ENCODE measurements at regions not wholly inside any gene's neighbourhood (a gene's known extent, or its start where the extent isn't known, plus 50 kb on each side); places are given as distances from the start of the nearest gene placed in this dataset.

DNA sequence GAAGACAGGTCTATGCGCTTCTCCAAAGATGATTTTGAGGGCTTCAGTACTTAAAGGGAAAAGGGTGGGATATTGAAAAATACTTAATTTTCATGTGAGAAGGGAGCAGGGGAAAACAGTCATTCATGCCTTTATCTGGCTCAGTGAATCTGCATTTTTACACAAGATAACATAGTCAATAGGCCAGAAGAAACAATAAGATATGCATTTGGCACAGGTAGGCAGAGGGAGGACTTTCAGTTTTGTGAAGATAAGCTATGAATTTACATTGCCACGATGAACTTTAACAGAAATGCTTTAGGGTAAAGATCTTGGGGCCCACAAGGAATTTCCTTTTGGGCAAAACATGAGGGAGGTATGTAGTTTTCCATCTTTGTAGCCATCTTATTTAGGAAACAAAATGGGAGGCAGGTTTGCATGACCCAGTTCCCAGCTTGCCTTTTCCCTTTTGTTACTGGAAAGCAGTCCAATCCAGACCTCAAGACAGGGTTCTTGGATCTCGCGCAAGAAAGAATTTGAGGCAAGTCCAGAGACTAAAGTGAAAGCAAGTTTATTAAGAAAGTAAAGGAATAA lies 504.2 kb downstream of the IGSF11 start (continued):
- TF ChIP-seq RBFOX2 (IDR thresholded peaks at IDR 0.05; ENCODE audit: low read depth, low read length), result no peak
- peak; percentile 48 for TF ChIP-seq TCF3 (CRISPR knock-in tag; IDR thresholded peaks at IDR 0.05)
- TF ChIP-seq ZBTB7A (IDR thresholded peaks at IDR 0.05; ENCODE audit: borderline replicate concordance, control insufficient read depth, low read depth, low read length), result no peak
- TF ChIP-seq BACH1 (tag; IDR thresholded peaks at IDR 0.05), result no peak
- no peak for TF ChIP-seq RFX7 (CRISPR knock-in tag; IDR thresholded peaks at IDR 0.05)
- no peak for TF ChIP-seq FOXK1 (CRISPR knock-in tag; IDR thresholded peaks at IDR 0.05; ENCODE audit: borderline replicate concordance)
- peak; percentile 60 for TF ChIP-seq NCOR1 (IDR thresholded peaks at IDR 0.05)
- no peak for TF ChIP-seq GABPB2 (CRISPR knock-in tag; conservative IDR thresholded peaks at IDR 0.05)
- TF ChIP-seq CTBP1 (IDR thresholded peaks at IDR 0.05; ENCODE audit: borderline replicate concordance), result no peak
- TF ChIP-seq PHTF2 (CRISPR knock-in tag; IDR thresholded peaks at IDR 0.05), result no peak
- no peak for TF ChIP-seq HDGF (IDR thresholded peaks at IDR 0.05)
- no peak for TF ChIP-seq IRF2 (CRISPR knock-in tag; IDR thresholded peaks at IDR 0.05)
- TF ChIP-seq, protein P1, sequence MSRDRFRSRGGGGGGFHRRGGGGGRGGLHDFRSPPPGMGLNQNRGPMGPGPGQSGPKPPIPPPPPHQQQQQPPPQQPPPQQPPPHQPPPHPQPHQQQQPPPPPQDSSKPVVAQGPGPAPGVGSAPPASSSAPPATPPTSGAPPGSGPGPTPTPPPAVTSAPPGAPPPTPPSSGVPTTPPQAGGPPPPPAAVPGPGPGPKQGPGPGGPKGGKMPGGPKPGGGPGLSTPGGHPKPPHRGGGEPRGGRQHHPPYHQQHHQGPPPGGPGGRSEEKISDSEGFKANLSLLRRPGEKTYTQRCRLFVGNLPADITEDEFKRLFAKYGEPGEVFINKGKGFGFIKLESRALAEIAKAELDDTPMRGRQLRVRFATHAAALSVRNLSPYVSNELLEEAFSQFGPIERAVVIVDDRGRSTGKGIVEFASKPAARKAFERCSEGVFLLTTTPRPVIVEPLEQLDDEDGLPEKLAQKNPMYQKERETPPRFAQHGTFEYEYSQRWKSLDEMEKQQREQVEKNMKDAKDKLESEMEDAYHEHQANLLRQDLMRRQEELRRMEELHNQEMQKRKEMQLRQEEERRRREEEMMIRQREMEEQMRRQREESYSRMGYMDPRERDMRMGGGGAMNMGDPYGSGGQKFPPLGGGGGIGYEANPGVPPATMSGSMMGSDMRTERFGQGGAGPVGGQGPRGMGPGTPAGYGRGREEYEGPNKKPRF (IDR thresholded peaks at IDR 0.05; ENCODE audit: low read depth, low read length), result no peak
- no peak for TF ChIP-seq SUPT5H (IDR thresholded peaks at IDR 0.05)
- TF ChIP-seq, protein P2, sequence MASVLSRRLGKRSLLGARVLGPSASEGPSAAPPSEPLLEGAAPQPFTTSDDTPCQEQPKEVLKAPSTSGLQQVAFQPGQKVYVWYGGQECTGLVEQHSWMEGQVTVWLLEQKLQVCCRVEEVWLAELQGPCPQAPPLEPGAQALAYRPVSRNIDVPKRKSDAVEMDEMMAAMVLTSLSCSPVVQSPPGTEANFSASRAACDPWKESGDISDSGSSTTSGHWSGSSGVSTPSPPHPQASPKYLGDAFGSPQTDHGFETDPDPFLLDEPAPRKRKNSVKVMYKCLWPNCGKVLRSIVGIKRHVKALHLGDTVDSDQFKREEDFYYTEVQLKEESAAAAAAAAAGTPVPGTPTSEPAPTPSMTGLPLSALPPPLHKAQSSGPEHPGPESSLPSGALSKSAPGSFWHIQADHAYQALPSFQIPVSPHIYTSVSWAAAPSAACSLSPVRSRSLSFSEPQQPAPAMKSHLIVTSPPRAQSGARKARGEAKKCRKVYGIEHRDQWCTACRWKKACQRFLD (CRISPR knock-in tag; IDR thresholded peaks at IDR 0.05), result peak; percentile 42; the same call in 1 of the 2 replicates
- TF ChIP-seq EHMT2 (IDR thresholded peaks at IDR 0.05), result no peak
- no peak for TF ChIP-seq ZNF75A (CRISPR knock-in tag; IDR thresholded peaks at IDR 0.05)
- no peak for TF ChIP-seq SMAD2 (IDR thresholded peaks at IDR 0.05; ENCODE audit: low read depth, low read length)
- TF ChIP-seq MYC (IDR thresholded peaks at IDR 0.05; ENCODE audit: low read depth, low read length), result no peak
- TF ChIP-seq MYC (CRISPR knock-in tag; IDR thresholded peaks at IDR 0.05; ENCODE audit: borderline replicate concordance, low read depth), result no peak
- TF ChIP-seq SIX5 (IDR thresholded peaks at IDR 0.05; ENCODE audit: borderline replicate concordance in 1 of 2, insufficient read depth in 1 of 2, low read depth in 1 of 2, low read length in 2 of 2), result no peak
- peak; percentile 71 for TF ChIP-seq TEAD4 (IDR thresholded peaks at IDR 0.05; ENCODE audit: low read length)
- no peak for TF ChIP-seq TEAD4 (CRISPR knock-in tag; IDR thresholded peaks at IDR 0.05; ENCODE audit: borderline replicate concordance)
- TF ChIP-seq ARHGAP35 (IDR thresholded peaks at IDR 0.05; ENCODE audit: partially characterized antibody), result no peak
- 0 out of 2 replicates have a peak, but pooled peaks have one; percentile 27 for TF ChIP-seq CREB3 (tag; conservative IDR thresholded peaks at IDR 0.05; ENCODE audit: low read depth)
- 0 out of 2 replicates have a peak, but pooled peaks have one; percentile 25 for TF ChIP-seq FOXM1 (IDR thresholded peaks at IDR 0.05; ENCODE audit: low read depth)
- TF ChIP-seq FOXM1 (CRISPR knock-in tag; IDR thresholded peaks at IDR 0.05; ENCODE audit: low read depth), result no peak

Measured in K562 (cell line).